HEK293 (cell line): ENCODE measurements at regions not wholly inside any gene's neighbourhood (a gene's known extent, or its start where the extent isn't known, plus 50 kb on each side); places are given as distances from the start of the nearest gene placed in this dataset.

Experiments used
- CTCF ChIA-PET: fragments of 350-600 bp; formaldehyde crosslinking; extraction: SDS; loops from one replicate; lab custom pipeline; 2021; ENCODE audit warnings: antibody characterized with exemption; lab: Yijun Ruan, JAX
- POLR2A ChIA-PET: fragments of 300-600 bp; formaldehyde crosslinking; extraction: SDS; loops from one replicate; lab custom pipeline; 2020; ENCODE audit warnings: antibody characterized with exemption, inconsistent platforms; lab: Yijun Ruan, JAX
- H3K27ac ChIP-seq: fragments of 200-500 bp; sonication (Bioruptor generic); 2 replicates; pipeline ENCODE4 v1.5.1; 2014; ENCODE audit warnings: low read depth, low read length, control low read depth, inconsistent platforms; ENCODE audit errors: extremely low read depth
- H3K36me3 ChIP-seq, 2 experiments: fragments of 200-500 bp in 1 of 2; sonication (Bioruptor generic) in 1 of 2; 1 replicate in 1 of 2; 2 replicates in 1 of 2; pipeline ENCODE4 v1.5.1; 2014 to 2017; ENCODE audit warnings: inconsistent platforms in 2 of 2, low read length in 2 of 2; ENCODE audit not compliant: control insufficient read depth in 2 of 2, insufficient read depth in 1 of 2
- H3K4me1 ChIP-seq: fragments of 200-500 bp; sonication (Bioruptor generic); 2 replicates; pipeline ENCODE4 v1.5.1; 2014; ENCODE audit warnings: mild to moderate bottlenecking, low read length, inconsistent platforms; ENCODE audit not compliant: control insufficient read depth, insufficient read depth
- H3K4me3 ChIP-seq: 2 replicates; pipeline ENCODE4 v1.5.1; 2011; ENCODE audit warnings: low read depth, mild to moderate bottlenecking, control low read depth, low read length, moderate library complexity
- H3K9me3 ChIP-seq: fragments of 200-500 bp; sonication (Bioruptor generic); 2 replicates; pipeline ENCODE4 v1.5.1; 2014; ENCODE audit warnings: low read depth, low read length, inconsistent platforms; ENCODE audit not compliant: control insufficient read depth, insufficient read depth
- OSR2 ChIP-seq: fragments of 450-650 bp; formaldehyde crosslinking; IDR thresholded peaks from 2 replicates; pipeline ENCODE4 v1.5.1; 2016; ENCODE audit warnings: missing biosample characterization, missing genetic modification characterization
- WT1 ChIP-seq: fragments of 450-650 bp; formaldehyde crosslinking; IDR thresholded peaks from 2 replicates; pipeline ENCODE4 v1.5.1; 2016; ENCODE audit warnings: missing biosample characterization, missing genetic modification characterization
- YY2 ChIP-seq: fragments of 450-650 bp; formaldehyde crosslinking; IDR thresholded peaks from 2 replicates; pipeline ENCODE4 v1.5.1; 2016; ENCODE audit warnings: missing biosample characterization, missing genetic modification characterization
- ZNF132 ChIP-seq: fragments of 450-650 bp; formaldehyde crosslinking; IDR thresholded peaks from 2 replicates; pipeline ENCODE4 v1.5.1; 2017; ENCODE audit warnings: missing biosample characterization, missing genetic modification characterization, borderline replicate concordance
- ZNF280D ChIP-seq: fragments of 450-650 bp; formaldehyde crosslinking; IDR thresholded peaks from 2 replicates; pipeline ENCODE4 v1.5.1; 2016; ENCODE audit warnings: missing biosample characterization, missing genetic modification characterization
- ZNF548 ChIP-seq: fragments of 450-650 bp; formaldehyde crosslinking; IDR thresholded peaks from 2 replicates; pipeline ENCODE4 v1.5.1; 2016; ENCODE audit warnings: missing biosample characterization, missing genetic modification characterization
- ZNF561 ChIP-seq: fragments of 450-650 bp; IDR thresholded peaks from 2 replicates; pipeline ENCODE4 v1.5.1; 2018; ENCODE audit warnings: missing biosample characterization, missing genetic modification characterization, borderline replicate concordance
- ZNF610 ChIP-seq: fragments of 450-650 bp; formaldehyde crosslinking; IDR thresholded peaks from 2 replicates; pipeline ENCODE4 v1.5.1; 2016; ENCODE audit warnings: missing biosample characterization, missing genetic modification characterization, borderline replicate concordance
- ZNF658 ChIP-seq: fragments of 450-650 bp; formaldehyde crosslinking; IDR thresholded peaks from 2 replicates; pipeline ENCODE4; 2016; ENCODE audit warnings: missing biosample characterization, missing genetic modification characterization
- ZNF692 ChIP-seq: fragments of 450-650 bp; formaldehyde crosslinking; IDR thresholded peaks from 2 replicates; pipeline ENCODE4 v1.5.1; 2016; ENCODE audit warnings: missing biosample characterization, missing genetic modification characterization
- ZSCAN16 ChIP-seq: fragments of 450-650 bp; formaldehyde crosslinking; IDR thresholded peaks from 2 replicates; pipeline ENCODE4 v1.5.1; 2016; ENCODE audit warnings: missing biosample characterization, missing genetic modification characterization
- ZSCAN4 ChIP-seq: fragments of 450-650 bp; formaldehyde crosslinking; IDR thresholded peaks from 2 replicates; pipeline ENCODE4 v1.5.1; 2017; ENCODE audit warnings: missing biosample characterization, missing genetic modification characterization

GRCh38 chr10:60448246-60448645 is 58.6 kb upstream of the ANK3 start (continued):
- TF ChIP-seq ZNF280D (tag by site-specific recombination): no peak
- TF ChIP-seq ZNF658: no peak

- POLR2A ChIA-PET: interaction anchor here (1.1 kb wide), 1 partner anchor 331 kb away, joined by 3 read pairs; the partner anchor contains the start of gene CDK1
- Histone ChIP-seq H3K4me1 (no peaks in the 10 kb centered on the region; the same call in 1 of the 2 replicates), H3K4me3 (no peak overlapping the region)
- CTCF ChIA-PET: interaction anchor here (0.7 to 5.6 kb wide), 5 partner anchors 13 to 323 kb away, joined by 3 to 105 read pairs (median 5); no protein-coding TSS in a partner anchor
- TF ChIP-seq ZNF610 (tag by site-specific recombination) (no peak), ZSCAN4 (no peak), ZNF132 (tag by site-specific recombination) (no peak), ZNF692 (tag by site-specific recombination) (no peak), ZNF561 (tag by site-specific recombination) (no peak), ZNF548 (tag by site-specific recombination) (no peak), ZSCAN16 (tag by site-specific recombination) (no peak), YY2 (tag by site-specific recombination) (no peak), WT1 (tag by site-specific recombination) (no peak)
- TF ChIP-seq, all 188 proteins: peak for 0
- no peaks in the 10 kb centered on the region for H3K36me3 ChIP-seq
- H3K9me3 ChIP-seq: no peaks in the 10 kb centered on the region
- no peak overlapping the region for H3K27ac ChIP-seq
Measured at GRCh38 chr10:60446851-60447250, 57.2 kb upstream of the ANK3 start.

DNA sequence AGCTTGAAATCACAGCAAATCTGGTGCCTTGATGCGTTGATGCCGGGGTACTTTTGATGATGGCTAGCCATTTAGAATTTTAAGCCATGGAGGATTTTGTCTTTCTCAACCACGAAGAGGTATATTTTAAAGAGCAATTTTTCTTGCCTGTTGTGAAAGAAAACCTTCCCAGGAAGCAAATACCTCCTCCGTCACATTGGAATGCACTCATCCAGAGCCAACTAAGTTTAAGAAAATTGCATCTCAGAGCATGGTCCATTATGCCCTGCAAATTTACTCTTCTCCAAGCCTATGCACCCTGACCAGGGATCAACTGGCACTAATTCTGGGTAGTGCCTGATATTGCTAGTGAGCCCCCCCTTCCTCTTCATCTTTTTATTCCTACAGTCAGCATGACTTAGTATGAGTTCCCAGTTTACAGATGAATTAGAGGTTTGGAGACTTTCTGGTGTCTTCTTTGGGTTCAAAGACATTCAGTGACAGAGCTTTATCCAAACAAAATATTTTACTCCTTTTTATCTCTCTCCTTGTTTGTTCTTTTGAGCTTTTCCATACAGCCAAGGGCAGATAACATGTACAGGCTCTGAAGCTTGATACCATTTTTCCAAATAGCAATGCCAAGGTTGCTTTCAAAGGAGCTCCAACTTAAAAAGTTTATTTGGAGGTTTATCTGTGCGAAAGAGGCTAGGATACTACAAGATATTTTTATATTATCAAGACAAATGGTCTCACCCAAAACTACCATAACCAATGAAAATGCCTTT is 56.6 kb upstream of the ANK3 start:
- ChIA-PET CTCF (interaction anchor here (0.6 to 5.6 kb wide), 11 partner anchors 12 to 1552 kb away, joined by 3 to 105 read pairs (median 4); no protein-coding TSS in a partner anchor), POLR2A (interaction anchor here (0.6 to 1.1 kb wide), 2 partner anchors 50 to 332 kb away, joined by 3 read pairs; partner anchors contain the start of gene CDK1)
- no peaks in the 10 kb centered on the region for H3K9me3 ChIP-seq
- no peak overlapping the region for H3K27ac ChIP-seq
- H3K36me3 ChIP-seq: no peaks in the 10 kb centered on the region
- no peak overlapping the region for H3K4me3 ChIP-seq
- no peak for TF ChIP-seq OSR2 (tag by site-specific recombination)
- no peaks in the 10 kb centered on the region; the same call in 1 of the 2 replicates for H3K4me1 ChIP-seq
